ENCODE measurements at regions not wholly inside any gene's neighbourhood (a gene's known extent, or its start where the extent isn't known, plus 50 kb on each side); places are given as distances from the start of the nearest gene placed in this dataset.

- DNase-seq = no peak
These were observed 53.0 kb upstream of the RAB18 start for GRCh38 chr10:27451054-27451453.

- DNase-seq = no peak
These were observed 53.9 kb upstream of the RAB18 start for GRCh38 chr10:27450225-27450624.

- no peak for DNase-seq
These were observed 54.5 kb upstream of the RAB18 start for GRCh38 chr10:27449571-27449970.

- DNase-seq = no peak
These were observed 55.2 kb upstream of the RAB18 start for GRCh38 chr10:27448921-27449320.

GRCh38 chr10:27447540-27447939, 56.6 kb upstream of the RAB18 start:
- DNase-seq = no peak

GRCh38 chr10:27446091-27446918, 57.8 kb upstream of the RAB18 start:
- no peak for DNase-seq

- DNase-seq = no peak
These were observed 59.0 kb upstream of the RAB18 start for GRCh38 chr10:27445070-27445469.

- no peak for DNase-seq
These were observed 63.6 kb upstream of the RAB18 start for GRCh38 chr10:27440478-27440877.

- DNase-seq = no peak
These were observed 64.1 kb upstream of the RAB18 start for GRCh38 chr10:27440021-27440420.

GRCh38 chr10:27439101-27439500, 65.0 kb upstream of the RAB18 start:
- DNase-seq = no peak

- no peak for DNase-seq
These were observed 66.3 kb upstream of the RAB18 start for GRCh38 chr10:27437775-27438174.

- no peak for DNase-seq
These were observed 67.4 kb upstream of the RAB18 start for GRCh38 chr10:27436710-27437109.

- no peak for DNase-seq
These were observed 70.1 kb upstream of the RAB18 start for GRCh38 chr10:27433976-27434375.

- DNase-seq = no peak
These were observed 77.1 kb upstream of the RAB18 start for GRCh38 chr10:27426948-27427467.

GRCh38 chr10:27413831-27414348, 90.2 kb upstream of the RAB18 start:
- DNase-seq = no peak

- DNase-seq = no peak
These were observed 90.7 kb upstream of the RAB18 start for GRCh38 chr10:27413387-27413786.

- no peak for DNase-seq
These were observed 94.0 kb upstream of the RAB18 start for GRCh38 chr10:27410153-27410552.

- no peak for DNase-seq
These were observed 96.8 kb upstream of the RAB18 start for GRCh38 chr10:27407271-27407670.

- no peak for DNase-seq
These were observed 104.2 kb upstream of the RAB18 start for GRCh38 chr10:27399871-27400270.

- DNase-seq = no peak
These were observed 110.1 kb upstream of the RAB18 start for GRCh38 chr10:27393961-27394360.

- DNase-seq = no peak
These were observed 111.5 kb upstream of the RAB18 start for GRCh38 chr10:27392606-27393005.

- no peak for DNase-seq
These were observed 112.2 kb upstream of the RAB18 start for GRCh38 chr10:27391916-27392315.

- DNase-seq = no peak
These were observed 112.8 kb upstream of the RAB18 start for GRCh38 chr10:27391325-27391724.

- DNase-seq = no peak
These were observed 113.4 kb upstream of the RAB18 start for GRCh38 chr10:27390681-27391080.

Data from stimulated activated CD4-positive, alpha-beta T cell treated with anti-CD3 and anti-CD28 coated beads, Interleukin-2, amount 100 ng/mL, for 24 hours (primary cell).